Upper lobe of left lung (tissue), 4 donors: ENCODE measurements at regions not wholly inside any gene's neighbourhood (a gene's known extent, or its start where the extent isn't known, plus 50 kb on each side); places are given as distances from the start of the nearest gene placed in this dataset.

Experiments used
- CTCF ChIP-seq, 6 experiments: fragments of 450-650 bp in 4 of 6; fragments of 200-600 bp in 2 of 6; sonication (generic) in 2 of 6; IDR thresholded peaks; one replicate each; pipeline ENCODE4 v1.5.1; 2016 to 2019; ENCODE audit warnings: antibody characterized with exemption in 6 of 6
- EP300 ChIP-seq, 4 donors: sonication (generic); formaldehyde crosslinking; IDR thresholded peaks; one replicate each; pipeline ENCODE4 v1.5.1; 2017; ENCODE audit warnings: antibody characterized with exemption in 4 of 4, control low read depth in 2 of 4
- POLR2A ChIP-seq, 4 donors: fragments of 450-650 bp; IDR thresholded peaks; one replicate each; pipeline ENCODE4 v1.5.1; 2016 to 2017; ENCODE audit warnings: antibody characterized with exemption in 4 of 4, mild to moderate bottlenecking in 2 of 4
- POLR2AphosphoS5 ChIP-seq, 2 donors: sonication (generic); formaldehyde crosslinking; IDR thresholded peaks; one replicate each; pipeline ENCODE4 v1.5.1; 2017; ENCODE audit warnings: antibody characterized with exemption in 2 of 2

GRCh38 chr2:16124881-16125613, 184.7 kb downstream of the MYCN start:
- TF ChIP-seq CTCF (IDR thresholded peaks at IDR 0.05) (no peak), POLR2A (IDR thresholded peaks at IDR 0.05) (no peak), EP300 (IDR thresholded peaks at IDR 0.05) (no peak), POLR2AphosphoS5 (IDR thresholded peaks at IDR 0.05) (no peak)
